Astrocyte (in vitro differentiated cells and primary cell): ENCODE measurements at regions not wholly inside any gene's neighbourhood (a gene's known extent, or its start where the extent isn't known, plus 50 kb on each side); places are given as distances from the start of the nearest gene placed in this dataset.

Experiments
- CTCF ChIP-seq: IDR thresholded peaks from 2 replicates; pipeline ENCODE4 v1.5.1; 2011; ENCODE audit warnings: low read depth, mild to moderate bottlenecking, inconsistent platforms, low read length, moderate library complexity; ENCODE audit not compliant: insufficient read depth
- EZH2 ChIP-seq: IDR thresholded peaks from 2 replicates; pipeline ENCODE4 v1.6.1; 2012; ENCODE audit warnings: mild to moderate bottlenecking, low read length, inconsistent platforms; ENCODE audit not compliant: insufficient read depth

GRCh38 chr2:104452558-104452957 is 401.4 kb upstream of the POU3F3 start:
- TF ChIP-seq CTCF = no peak
- TF ChIP-seq EZH2 = no peak
